ENCODE measurements at regions not wholly inside any gene's neighbourhood (a gene's known extent, or its start where the extent isn't known, plus 50 kb on each side); places are given as distances from the start of the nearest gene placed in this dataset.

DNA sequence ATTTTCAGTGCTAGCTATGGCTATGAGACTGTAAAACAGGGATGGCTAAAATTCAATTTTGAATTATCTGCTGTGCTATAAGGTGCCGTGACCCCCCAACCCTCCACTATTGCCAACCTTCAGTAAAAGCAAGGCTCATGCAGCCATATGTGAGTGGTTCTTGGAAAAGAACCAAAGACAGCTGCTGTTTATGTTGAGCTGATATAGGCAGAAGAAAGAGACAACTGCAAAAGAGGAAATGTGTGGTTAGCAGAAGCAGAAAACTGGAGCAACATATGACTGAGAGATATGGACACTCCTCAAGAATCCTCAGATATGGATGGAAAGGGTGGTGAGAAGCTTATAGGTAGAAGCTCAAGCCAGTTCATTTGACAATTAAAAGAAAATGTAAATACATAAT lies 200.3 kb downstream of the TLE1 start:
- no peak for DNase-seq (ENCODE audit: low read depth in 1 of 2, low spot score in 1 of 2)

DNA sequence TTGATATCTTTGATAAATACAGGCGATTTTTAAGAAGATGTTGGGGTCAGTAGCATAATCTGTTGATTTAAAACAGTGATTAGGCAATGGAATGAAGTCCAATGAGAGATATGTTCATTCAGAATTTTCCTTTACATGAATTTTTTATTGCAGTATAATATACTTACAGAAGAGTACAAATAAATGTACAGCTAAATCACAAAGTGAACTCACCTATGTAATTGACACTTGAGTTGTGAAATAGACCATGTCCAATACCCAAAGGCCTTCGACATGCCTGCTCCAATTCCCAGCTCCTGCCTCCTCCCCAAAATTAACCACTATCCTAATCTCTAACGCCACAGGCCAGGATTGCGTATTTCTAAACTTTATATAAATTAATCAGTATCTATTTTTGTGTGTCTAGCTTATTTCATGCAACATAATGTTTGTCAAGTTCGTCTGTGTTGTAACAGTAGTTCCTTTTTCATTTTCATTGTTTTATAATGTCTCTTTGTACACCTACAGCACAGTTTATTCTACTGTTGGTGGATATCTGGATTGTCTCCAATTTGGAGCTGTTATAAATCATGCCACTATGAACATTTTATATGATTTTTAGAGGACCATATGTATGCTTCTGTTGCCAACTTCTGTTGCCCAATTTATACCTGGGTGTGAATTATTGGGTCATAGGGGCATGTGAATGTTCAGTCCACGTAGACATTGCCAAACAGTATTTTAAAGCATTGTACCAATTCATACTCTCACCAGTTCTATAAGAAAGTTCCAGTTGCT lies 208.3 kb downstream of the TLE1 start:
- no peak for DNase-seq (ENCODE audit: low read depth in 1 of 2, low spot score in 1 of 2)

DNA sequence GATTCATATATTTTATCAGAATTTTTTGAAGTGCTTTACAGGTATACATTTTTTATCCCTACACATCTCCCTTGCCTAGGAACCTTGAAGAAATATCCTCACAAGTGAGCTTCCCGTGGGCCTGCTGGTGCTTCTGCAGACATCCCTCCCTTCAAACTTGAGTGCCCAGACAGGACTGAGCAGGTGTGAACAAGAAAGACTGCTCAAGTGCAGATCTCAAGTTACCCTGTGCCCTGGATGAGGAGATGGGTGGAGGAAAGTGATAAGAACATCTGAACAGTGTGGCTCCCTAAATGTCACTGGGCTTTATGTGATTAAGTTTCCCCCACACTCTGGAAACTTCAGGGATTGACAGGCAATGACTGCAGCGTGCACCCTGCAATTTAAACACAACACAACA lies 209.8 kb downstream of the TLE1 start:
- DNase-seq (ENCODE audit: low read depth in 1 of 2, low spot score in 1 of 2) = no peak

DNA sequence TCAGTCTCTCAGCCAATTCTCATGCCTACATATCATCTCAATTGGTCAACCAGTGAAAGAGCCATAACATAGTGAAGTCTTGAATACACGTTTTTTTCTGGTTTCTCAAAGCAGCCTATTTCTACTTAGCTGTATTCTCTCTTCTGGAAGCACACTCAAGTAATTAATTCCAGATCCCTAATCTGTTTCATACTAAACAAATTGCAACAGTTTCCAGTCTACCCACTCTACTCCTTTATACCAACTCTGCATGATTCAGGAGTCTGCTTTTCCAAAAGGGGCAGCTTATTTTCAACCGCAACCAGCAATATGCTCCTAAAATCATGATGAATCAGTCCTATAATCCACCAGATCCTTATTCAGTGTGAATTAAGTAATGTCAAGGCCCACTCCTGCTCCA lies 211.7 kb downstream of the TLE1 start:
- DNase-seq (ENCODE audit: low read depth in 1 of 2, low spot score in 1 of 2) = no peak

DNA sequence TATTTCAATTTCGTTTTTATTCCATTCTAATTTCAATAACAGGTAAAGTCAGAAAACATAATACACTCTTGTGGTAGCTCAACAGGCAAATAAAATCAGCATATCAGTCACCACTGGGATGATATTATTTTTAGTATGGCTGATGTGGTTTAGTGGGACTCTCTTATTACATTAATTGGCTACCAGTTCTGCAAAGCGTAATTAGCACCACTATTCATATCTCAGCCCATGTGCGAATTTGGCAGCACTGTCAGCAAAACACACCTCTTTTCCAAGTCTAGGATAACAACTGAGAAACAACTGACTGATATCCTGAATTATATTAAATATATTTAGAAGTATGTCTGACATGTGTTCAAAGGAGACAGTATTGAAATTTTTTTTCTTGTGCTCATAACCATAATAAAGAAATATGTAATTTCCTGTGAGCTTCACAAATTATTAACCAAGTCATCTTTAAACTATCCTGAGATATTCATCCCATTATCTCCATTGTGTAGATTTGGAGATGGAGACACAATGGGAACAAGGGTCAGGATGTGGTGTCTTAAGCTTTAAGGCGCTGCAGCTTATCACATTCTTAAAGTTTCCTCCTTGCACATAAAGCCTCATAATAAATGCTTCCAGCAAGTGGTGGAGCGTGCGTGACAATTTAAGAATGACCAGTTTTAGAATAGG lies 212.4 kb downstream of the TLE1 start:
- no peak for DNase-seq (ENCODE audit: low read depth in 1 of 2, low spot score in 1 of 2)

DNA sequence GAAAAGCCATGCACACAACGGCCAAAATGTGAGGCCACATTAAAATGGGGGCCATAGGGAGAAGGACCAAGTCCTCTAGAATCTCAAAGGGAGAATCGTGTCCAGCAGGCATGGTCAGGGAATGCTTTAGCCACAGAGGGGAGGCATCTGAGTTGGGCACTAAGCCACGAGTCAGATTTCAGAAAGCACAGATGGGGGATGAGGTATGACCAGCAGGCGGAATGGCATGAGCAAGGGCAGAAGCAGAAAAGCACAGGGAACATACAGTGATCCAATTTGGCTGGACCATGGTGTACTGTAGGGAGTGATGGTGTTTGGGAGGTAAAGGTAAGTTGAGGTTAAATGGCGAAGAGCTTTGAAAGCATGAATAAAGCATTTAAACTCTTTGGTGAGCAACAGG lies 214.6 kb downstream of the TLE1 start:
- no peak for DNase-seq (ENCODE audit: low read depth in 1 of 2, low spot score in 1 of 2)

DNA sequence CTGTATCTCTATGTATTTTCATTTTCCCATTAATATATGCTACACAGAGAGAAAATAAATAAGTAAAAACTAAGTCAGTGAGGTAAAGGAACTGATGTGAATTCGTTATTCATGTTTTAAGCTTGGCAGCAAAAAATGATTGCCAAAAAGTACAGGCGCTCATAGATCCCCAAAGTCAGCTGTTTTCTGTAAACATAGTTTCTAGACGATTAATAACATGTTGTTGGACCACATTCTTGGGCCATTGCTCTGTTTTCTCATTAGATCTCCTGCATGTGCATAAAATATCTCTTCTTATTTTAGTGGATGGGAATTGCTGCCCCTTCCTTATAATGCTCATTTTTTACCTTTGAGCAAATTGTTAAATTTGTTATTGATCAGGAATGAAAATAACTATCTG lies 215.2 kb downstream of the TLE1 start:
- no peak for DNase-seq (ENCODE audit: low read depth in 1 of 2, low spot score in 1 of 2)

DNA sequence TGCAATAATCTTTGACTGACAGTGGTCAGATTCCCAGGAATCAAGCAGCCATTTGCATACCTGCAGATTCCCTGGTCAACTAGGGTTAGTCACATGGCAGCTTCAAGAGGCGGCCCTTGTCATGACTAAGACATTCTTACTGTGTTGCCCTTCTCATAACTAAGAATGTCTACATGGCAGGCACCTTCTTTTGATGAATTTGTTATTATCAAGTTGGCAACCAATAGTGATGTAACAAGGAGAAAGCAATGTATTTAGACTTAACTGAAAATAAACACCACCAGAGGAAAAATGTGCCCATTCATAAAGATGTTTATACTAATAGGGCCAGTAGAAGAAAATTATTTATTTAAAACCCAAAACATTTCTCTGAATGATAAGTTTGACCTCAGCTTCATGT lies 215.6 kb downstream of the TLE1 start:
- DNase-seq (ENCODE audit: low read depth in 1 of 2, low spot score in 1 of 2) = no peak

DNA sequence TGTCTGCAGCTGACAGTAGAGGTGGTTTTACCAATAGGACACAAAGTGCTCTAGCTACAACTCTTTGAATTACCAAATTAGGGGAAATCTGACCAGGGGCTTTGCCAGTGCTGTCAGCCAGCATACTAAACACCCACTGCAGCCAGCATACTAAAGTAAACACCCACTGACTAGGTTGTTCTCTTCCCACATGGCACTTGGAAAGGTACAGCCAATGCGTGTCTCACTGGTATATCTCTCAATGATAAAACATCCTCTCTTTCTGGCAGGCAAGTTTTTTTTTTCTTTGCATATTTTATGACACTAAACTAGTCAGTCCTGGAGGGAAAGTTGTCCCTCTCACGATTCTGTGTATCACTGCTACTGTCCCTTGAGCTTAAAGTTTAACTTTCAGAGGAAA lies 216.1 kb downstream of the TLE1 start:
- DNase-seq (ENCODE audit: low read depth in 1 of 2, low spot score in 1 of 2) = no peak

DNA sequence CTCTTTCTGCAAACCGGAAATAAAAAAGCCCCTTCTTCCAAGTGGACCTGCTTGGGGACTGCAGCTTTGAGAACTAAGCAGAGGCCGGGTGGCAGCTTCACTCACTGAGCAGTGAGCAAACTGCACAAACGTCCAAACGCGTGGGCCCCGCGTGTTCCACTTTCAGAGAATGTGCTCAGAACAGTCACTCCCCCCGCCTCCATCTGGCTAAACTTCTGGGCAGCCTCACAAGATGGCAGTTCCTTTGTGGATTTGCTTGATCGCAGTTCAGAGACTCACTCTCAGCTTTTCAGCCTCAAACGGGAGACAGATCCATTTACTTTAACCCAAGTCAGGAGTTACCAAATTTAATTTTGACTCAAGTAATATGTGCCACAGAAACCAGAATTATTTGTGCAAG lies 216.6 kb downstream of the TLE1 start:
- no peak for DNase-seq (ENCODE audit: low read depth in 1 of 2, low spot score in 1 of 2)

DNA sequence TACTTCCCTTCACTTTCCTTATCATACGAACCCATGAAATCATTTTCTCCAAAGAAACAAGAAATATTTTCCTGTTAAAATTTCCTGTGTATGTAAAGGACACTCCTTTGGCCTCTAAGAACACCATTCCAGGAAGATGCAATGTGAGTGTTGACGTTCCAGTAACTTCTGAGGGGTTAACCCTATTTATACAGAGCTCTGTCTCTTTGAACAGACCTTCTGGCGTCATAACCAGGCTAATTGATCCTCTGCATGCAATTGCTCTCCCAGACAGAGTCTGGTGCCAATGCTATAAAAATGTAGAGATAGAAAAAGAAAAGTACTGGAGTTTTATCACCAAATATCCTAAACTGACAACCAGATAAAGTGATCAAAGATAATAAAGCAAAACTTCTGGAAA lies 218.5 kb downstream of the TLE1 start:
- no peak for DNase-seq (ENCODE audit: low read depth in 1 of 2, low spot score in 1 of 2)

DNA sequence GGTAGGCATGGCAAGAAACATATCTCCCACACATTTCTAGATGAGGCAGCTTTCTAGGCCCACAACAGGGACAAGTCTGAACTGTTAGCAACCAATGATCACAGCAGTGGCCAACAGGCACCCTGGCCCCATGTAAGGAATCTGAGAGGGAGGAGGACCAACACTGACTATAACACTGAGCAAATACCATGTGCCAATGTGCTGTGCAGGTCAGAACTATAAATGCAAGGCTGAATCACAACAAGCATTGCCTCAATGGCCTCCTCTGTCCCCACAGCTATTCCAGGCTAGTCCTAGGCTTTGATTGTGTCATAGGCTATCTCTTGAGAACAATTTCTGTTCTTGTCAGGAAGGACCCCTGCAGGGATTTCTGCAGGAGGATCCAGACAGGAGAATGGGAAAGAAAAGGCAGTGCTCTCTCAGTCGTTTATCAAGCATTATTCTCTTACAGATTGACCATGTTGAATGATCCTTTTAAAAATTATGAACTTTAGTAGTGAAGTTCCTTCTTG lies 221.2 kb downstream of the TLE1 start:
- no peak for DNase-seq (ENCODE audit: low read depth in 1 of 2, low spot score in 1 of 2)

DNA sequence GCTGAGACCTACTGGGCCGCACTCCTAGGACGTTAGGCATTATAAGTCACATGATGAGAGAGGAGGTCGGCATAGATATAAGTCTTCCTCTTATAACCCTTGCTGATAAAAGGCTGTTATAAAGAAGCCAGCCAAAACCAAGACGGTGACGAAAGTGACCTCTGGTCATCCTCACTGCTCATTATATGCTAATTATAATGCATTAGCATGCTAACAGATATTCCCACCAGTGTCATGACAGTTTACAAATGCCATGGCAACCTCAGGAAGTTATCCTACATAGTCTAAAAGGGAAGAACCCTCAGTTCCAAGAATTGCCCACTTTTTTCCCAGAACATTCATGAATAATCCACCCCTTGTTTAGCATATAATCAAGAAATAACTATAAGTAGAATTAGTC lies 222.4 kb downstream of the TLE1 start:
- no peak for DNase-seq (ENCODE audit: low read depth in 1 of 2, low spot score in 1 of 2)

DNA sequence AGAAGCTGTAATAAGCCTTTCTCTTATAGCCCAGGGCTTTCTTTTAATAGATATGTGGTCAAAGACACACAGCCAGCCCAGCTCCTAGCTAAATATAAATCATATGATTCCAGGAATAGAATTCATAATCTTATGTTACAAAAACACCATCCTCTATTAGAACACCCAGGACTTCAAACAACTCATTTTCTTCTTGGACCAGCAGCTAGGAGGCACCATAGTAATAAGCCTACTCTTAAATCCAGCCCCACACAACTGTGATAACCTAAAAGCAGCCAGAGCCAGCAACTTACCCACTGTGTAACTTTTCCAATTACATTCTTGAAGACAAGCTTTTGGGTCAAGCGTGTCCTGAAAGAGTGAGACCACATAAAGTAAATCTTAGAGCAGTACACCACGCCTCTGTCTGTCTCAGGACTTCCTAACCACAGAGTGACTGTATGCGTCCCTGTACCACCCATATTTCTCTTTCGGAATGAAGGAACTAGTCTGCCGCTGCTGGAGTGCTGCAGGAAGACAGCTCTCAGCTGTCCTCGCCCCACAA lies 223.8 kb downstream of the TLE1 start:
- no peak for DNase-seq (ENCODE audit: low read depth in 1 of 2, low spot score in 1 of 2)

DNA sequence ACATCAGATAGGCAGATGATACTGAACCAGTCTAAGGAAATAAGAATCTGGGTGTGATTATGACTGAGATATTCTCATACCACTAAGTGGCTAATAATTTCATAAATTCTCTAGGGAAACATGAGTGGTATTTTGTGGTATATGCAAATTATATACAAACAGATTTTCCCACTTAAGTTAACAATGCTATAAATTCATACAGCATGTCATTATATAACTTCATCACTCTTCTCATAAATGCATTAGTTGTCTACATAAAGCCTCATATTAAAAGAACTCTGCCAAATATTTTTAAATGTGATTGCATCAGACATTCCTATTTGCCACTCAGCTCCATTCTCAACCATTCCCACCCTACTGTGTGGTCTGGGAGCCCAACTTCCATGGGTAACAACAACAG lies 226.5 kb downstream of the TLE1 start:
- no peak for DNase-seq (ENCODE audit: low read depth in 1 of 2, low spot score in 1 of 2)

DNA sequence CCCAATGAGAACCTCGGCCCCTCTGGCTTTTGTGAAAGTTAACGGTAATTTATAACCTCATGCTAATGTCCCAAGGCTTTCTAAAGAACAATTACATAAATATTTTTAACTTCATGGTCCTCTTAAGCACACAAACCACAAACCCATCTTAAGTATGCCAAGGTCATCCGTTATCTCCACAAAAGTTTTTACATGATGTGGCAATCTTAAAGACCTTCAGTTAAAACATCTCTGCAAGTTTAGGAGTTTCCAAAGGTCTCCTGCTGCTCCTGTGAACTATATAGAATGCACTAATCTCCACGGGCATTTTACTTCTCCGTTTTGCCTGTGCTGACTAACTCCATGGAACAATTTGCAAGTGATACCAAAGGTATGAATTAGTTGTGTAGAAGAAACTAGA lies 228.2 kb downstream of the TLE1 start:
- DNase-seq (ENCODE audit: low read depth in 1 of 2, low spot score in 1 of 2) = no peak

DNA sequence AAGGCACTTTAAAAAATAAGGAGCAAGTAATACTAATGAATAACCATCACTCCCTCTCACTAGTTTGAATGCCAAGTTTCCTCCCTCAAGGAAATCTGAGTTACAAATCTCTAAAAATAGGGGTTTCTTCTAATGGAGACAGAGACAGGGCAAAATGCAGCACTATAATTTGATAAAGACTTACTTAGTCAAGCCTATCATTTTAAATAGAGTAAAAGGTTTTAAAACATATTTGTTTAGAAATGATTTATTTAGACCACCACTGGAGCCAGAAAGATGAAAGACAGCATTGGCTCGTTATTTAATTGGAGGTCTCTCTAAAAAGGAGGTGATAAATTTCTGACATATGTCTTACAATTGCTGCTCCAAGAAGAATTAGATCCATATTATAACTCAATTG lies 228.7 kb downstream of the TLE1 start:
- no peak for DNase-seq (ENCODE audit: low read depth in 1 of 2, low spot score in 1 of 2)

DNA sequence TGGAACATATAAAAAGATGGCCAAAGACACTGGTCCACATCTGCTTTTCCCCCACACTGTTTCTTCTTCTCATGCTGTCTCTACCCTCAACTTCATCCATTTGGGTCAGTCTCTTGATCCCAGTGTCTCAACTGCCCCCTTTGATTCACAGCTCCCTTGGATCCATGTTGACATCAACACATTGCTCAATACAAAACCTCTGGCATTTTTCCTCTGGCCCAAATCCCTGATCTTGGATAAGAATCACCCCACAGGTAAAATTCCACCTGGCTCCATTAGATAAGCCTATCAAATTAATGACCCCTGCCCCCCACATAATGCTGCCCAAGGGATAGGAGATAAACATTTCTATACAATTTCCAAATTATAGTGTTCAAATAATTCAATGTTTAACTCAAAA lies 229.8 kb downstream of the TLE1 start:
- no peak for DNase-seq (ENCODE audit: low read depth in 1 of 2, low spot score in 1 of 2)

DNA sequence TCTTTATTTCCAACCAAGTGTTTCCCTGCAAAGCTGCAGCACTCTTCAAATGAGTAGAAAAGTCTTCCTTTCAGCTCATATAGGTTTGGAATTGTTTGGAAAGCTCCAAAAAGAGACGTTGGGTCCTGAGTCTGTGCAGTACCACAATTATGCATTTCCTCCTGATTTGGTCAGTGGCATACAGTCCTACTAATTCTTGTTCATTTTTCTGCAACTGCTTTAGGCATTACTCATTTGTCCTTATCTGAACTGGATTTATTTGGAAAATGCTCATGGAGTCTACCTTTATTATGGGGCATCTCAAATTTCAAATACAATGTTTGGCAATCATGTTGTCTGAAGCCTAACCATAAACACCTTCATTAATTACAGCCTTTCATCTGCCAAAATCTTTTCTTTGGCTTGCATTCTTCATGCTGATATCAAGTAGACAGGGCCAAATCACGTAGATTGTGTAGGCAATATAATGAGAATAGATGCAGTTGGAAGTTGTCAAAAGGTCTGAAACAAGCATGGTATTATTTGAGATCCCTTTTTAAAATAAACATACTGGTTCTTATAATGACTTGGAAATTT lies 232.8 kb downstream of the TLE1 start:
- DNase-seq (ENCODE audit: low read depth in 1 of 2, low spot score in 1 of 2) = no peak

DNA sequence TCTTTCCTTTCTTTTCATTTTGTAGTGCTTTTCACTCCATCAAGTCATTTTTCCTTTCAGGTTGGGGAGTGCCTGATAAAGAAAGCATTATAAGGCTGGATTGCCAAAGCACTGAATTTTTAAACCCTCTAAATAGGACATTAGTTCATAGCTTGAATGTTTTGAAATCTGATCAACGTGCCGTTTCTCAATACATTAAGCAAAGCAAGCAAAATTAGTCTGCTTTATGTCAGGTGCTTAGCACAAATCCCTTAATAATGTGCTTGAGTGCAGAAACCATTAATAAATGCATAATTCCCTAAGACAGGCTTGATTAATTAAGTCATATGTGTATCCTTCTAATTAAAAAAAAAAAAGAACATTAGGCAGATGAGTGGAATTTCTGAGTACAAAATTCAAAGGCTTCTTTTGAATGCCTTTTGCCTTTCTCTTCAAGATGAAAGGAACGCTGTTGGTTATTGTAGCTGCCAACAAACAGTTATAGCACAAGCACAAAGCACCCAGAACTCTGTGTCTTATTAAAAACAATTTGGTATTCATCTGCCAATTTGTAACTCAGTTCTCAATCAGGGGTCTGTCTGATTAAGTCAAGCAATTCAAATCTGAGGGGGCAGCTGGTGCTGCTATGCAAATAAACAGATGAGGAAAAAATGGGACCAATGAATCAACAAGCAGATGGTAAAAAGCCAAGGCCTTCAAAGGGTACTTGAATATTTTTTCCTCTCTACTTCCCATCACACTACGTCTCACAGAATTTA lies 233.7 kb downstream of the TLE1 start:
- DNase-seq (ENCODE audit: low read depth in 1 of 2, low spot score in 1 of 2) = no peak

DNA sequence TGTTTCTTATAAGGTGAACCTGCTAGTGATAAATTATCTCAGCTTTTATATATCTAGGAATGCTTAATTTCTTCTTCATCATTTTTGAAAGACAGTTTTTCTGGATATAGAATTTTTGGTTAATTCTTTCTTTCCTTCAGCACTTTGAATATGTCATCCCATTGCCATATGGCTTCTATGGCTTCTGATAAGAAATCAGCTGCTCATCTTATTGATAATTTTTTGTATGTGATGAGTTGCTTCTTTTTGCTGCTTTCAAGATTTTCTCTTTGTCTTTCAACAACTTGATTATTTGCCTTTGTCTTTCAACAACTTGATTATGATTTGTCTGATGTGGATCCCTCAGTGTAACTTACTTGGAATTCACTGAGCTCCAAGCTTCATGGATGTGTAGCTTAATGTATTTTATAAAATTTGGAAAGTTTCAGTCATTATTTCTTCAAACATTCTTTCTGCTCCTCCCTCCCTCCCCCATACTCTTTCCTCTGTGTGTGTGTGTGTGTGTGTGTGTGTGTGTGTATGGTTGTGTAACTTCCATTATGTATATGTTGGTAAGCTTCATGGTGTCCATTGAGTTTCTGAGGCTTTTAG lies 243.9 kb downstream of the TLE1 start:
- no peak for DNase-seq (ENCODE audit: low read depth in 1 of 2, low spot score in 1 of 2)
